ENCODE measurements at regions not wholly inside any gene's neighbourhood (a gene's known extent, or its start where the extent isn't known, plus 50 kb on each side); places are given as distances from the start of the nearest gene placed in this dataset.
A peak's percentile ranks its signal among the peaks of the same experiment; 100 is the strongest.

DNA sequence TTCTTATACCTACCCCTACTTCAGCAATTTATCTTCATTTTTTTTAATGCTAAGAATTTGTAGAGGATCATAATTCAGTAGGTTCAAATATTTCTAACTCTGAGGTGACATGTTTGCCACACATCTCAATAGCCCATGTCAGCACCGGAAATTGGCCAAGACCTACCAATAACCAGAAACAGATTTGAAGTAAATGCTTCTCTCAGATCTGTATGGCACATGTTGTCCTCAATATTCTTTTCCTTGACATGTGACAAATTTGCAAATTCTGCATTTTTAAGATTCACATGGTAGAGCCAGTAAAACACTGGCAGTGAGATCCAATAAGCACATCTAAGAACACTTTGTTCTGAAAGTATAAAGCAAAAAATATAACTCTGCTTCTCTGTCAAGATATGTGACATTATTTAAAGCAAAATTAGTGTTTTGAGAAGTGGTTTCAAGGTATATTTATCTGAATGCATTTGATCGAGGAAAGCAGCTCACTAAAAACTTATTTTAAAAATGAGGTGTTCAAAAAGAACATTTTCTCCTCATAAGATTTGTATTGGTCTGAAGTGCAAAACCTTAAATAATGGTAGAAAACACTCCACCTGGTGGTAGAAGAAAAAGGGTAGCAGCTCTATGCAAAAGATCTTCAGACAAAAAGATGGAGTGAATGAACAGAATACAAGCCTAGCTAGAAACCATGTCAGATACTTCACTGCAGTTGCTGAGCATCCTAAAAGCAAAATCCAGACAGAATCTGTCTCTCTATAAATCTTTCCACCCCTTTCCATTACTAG, 513.8 kb upstream of the FAM241A start:
- BruUV-seq (replicated peaks), result no TSS peak
- Histone ChIP-seq H3K4me3 (replicated peaks in 1 of 3; ENCODE audit: insufficient read depth in 1 of 3, low read depth in 1 of 3, low read length in 3 of 3) (no peak overlapping the region), H4K20me1 (replicated peaks; ENCODE audit: control insufficient read depth, extremely low read depth, insufficient read depth, low read length) (no peaks in the 10 kb centered on the region), H3K79me2 (ENCODE audit: control insufficient read depth, insufficient read depth, low read length) (no peaks in the 10 kb centered on the region), H3K4me1 (ENCODE audit: control insufficient read depth, extremely low read depth, insufficient read depth, low read length) (no peaks in the 10 kb centered on the region), H3K9ac (replicated peaks; ENCODE audit: extremely low read depth, insufficient read depth, low read length) (no peak overlapping the region), H3K36me3 (ENCODE audit: control insufficient read depth in 2 of 2, extremely low read depth in 1 of 2, insufficient read depth in 2 of 2, low read length in 2 of 2) (no peaks in the 10 kb centered on the region), H3K4me2 (ENCODE audit: insufficient read depth, low read length) (no peak overlapping the region), H3K9me3 (replicated peaks; ENCODE audit: control insufficient read depth, insufficient read depth, low read length) (no peaks in the 10 kb centered on the region), H3K27ac (ENCODE audit: insufficient read depth, low read depth, low read length) (no peak overlapping the region), H2AFZ (ENCODE audit: low read depth, low read length) (no peak overlapping the region), H3K9me1 (replicated peaks; ENCODE audit: control insufficient read depth, extremely low read depth, insufficient read depth, low read length) (no peaks in the 10 kb centered on the region), H3K27me3 (ENCODE audit: control insufficient read depth in 2 of 2, insufficient read depth in 2 of 2, low read length in 2 of 2) (peaks cover 0 to 8% of the 10 kb centered on the region in 2 experiments)
- intact Hi-C loops (cut with micrococcal nuclease), result loop anchor here (1.0 to 10.0 kb wide), 5 partner anchors 497 to 1633 kb away; no protein-coding TSS in a partner anchor
- POLR2A ChIA-PET, result no interaction called here
- dilution Hi-C loops (cut with MboI; ENCODE audit: extremely low pct_ligation_motif_present, low sequenced_read_pairs), result no loop called here
- FAIRE-seq, result peak; percentile 52
- TF ChIP-seq, protein P1, sequence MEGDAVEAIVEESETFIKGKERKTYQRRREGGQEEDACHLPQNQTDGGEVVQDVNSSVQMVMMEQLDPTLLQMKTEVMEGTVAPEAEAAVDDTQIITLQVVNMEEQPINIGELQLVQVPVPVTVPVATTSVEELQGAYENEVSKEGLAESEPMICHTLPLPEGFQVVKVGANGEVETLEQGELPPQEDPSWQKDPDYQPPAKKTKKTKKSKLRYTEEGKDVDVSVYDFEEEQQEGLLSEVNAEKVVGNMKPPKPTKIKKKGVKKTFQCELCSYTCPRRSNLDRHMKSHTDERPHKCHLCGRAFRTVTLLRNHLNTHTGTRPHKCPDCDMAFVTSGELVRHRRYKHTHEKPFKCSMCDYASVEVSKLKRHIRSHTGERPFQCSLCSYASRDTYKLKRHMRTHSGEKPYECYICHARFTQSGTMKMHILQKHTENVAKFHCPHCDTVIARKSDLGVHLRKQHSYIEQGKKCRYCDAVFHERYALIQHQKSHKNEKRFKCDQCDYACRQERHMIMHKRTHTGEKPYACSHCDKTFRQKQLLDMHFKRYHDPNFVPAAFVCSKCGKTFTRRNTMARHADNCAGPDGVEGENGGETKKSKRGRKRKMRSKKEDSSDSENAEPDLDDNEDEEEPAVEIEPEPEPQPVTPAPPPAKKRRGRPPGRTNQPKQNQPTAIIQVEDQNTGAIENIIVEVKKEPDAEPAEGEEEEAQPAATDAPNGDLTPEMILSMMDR (IDR thresholded peaks at IDR 0.05; ENCODE audit: extremely low read depth in 1 of 2, insufficient read depth in 1 of 2, low read depth in 1 of 2, low read length in 2 of 2), result peak; percentile 24 to 48
- TF ChIP-seq FOS (IDR thresholded peaks at IDR 0.05; ENCODE audit: borderline replicate concordance, insufficient read depth, low read length), result no peak
- TF ChIP-seq JUN (IDR thresholded peaks at IDR 0.05; ENCODE audit: borderline replicate concordance, insufficient read depth, insufficient read length, low read depth), result no peak
- no peak for TF ChIP-seq MYC (IDR thresholded peaks at IDR 0.05; ENCODE audit: low read depth, low read length)
- CTCF ChIA-PET, result interaction anchor here (0.7 to 5.6 kb wide), 29 partner anchors 10 to 1633 kb away, joined by 3 to 78 read pairs (median 4); no protein-coding TSS in a partner anchor
- peak; percentile 27 for DNase-seq (ENCODE audit: low read depth, low spot score)

Measured in endothelial cell of umbilical vein (primary cell).